Neural progenitor cell (in vitro differentiated cells): ENCODE measurements at regions not wholly inside any gene's neighbourhood (a gene's known extent, or its start where the extent isn't known, plus 50 kb on each side); places are given as distances from the start of the nearest gene placed in this dataset.

ENCODE experiments used
- DNase-seq: peaks from one replicate; pipeline ENCODE4 v3.0.0-alpha.2; 2016; ENCODE audit warnings: low spot score
- H2AFZ ChIP-seq: fragments of 200-600 bp; sonication (generic); replicated peaks from 2 replicates; pipeline ENCODE4 v1.6.1; 2016; ENCODE audit warnings: antibody characterized with exemption
- H3F3A ChIP-seq: fragments of 200-600 bp; sonication (generic); 2 replicates; pipeline ENCODE4 v1.6.1; 2016; ENCODE audit warnings: antibody characterized with exemption, low read depth
- H3K27ac ChIP-seq: fragments of 200-600 bp; sonication (generic); 2 replicates; pipeline ENCODE4 v1.5.1; 2016; ENCODE audit warnings: mild to moderate bottlenecking
- H3K27me3 ChIP-seq: fragments of 200-600 bp; sonication (generic); 2 replicates; pipeline ENCODE4 v1.6.1; 2016; ENCODE audit warnings: mild to moderate bottlenecking, moderate library complexity
- H3K36me3 ChIP-seq: fragments of 200-600 bp; sonication (generic); 2 replicates; pipeline ENCODE4 v1.5.1; 2016
- H3K4me1 ChIP-seq: fragments of 200-600 bp; sonication (generic); 2 replicates; pipeline ENCODE4 v1.6.1; 2016; ENCODE audit warnings: mixed run types
- H3K4me2 ChIP-seq: fragments of 200-600 bp; sonication (generic); 2 replicates; pipeline ENCODE4 v1.6.1; 2016
- H3K4me3 ChIP-seq: fragments of 200-600 bp; sonication (generic); 2 replicates; pipeline ENCODE4 v1.5.1; 2016
- H3K79me2 ChIP-seq: fragments of 200-600 bp; sonication (generic); 2 replicates; pipeline ENCODE4 v1.6.1; 2016; ENCODE audit warnings: low read depth
- H3K9ac ChIP-seq: fragments of 200-600 bp; sonication (generic); 2 replicates; pipeline ENCODE4 v1.6.1; 2016
- H3K9me3 ChIP-seq: fragments of 200-600 bp; sonication (generic); 2 replicates; pipeline ENCODE4 v1.5.1; 2016; ENCODE audit warnings: low read depth
- H4K20me1 ChIP-seq: fragments of 200-600 bp; sonication (generic); 2 replicates; pipeline ENCODE4 v1.6.1; 2016; ENCODE audit warnings: low read depth
- H3K27ac Mint-ChIP-seq: 3 replicates; pipeline ENCODE4 v1.8.0; 2021; ENCODE audit warnings: mixed read lengths
- H3K27me3 Mint-ChIP-seq: 2 replicates; pipeline ENCODE4 v1.8.0; 2022; ENCODE audit warnings: low read depth, mild to moderate bottlenecking, inconsistent platforms, moderate library complexity, mixed read lengths; ENCODE audit not compliant: insufficient read depth
- H3K36me3 Mint-ChIP-seq: 3 replicates; pipeline ENCODE4 v1.8.0; 2021; ENCODE audit warnings: mixed read lengths
- H3K4me1 Mint-ChIP-seq: 3 replicates; pipeline ENCODE4 v1.8.0; 2021; ENCODE audit warnings: mixed read lengths
- H3K4me3 Mint-ChIP-seq: 3 replicates; pipeline ENCODE4 v1.8.0; 2021; ENCODE audit warnings: mild to moderate bottlenecking, moderate library complexity, mixed read lengths
- H3K9me3 Mint-ChIP-seq: 3 replicates; pipeline ENCODE4 v1.8.0; 2020; ENCODE audit warnings: mixed read lengths
- CTCF ChIP-seq: fragments of 200-600 bp; sonication (generic); IDR thresholded peaks from 2 replicates; pipeline ENCODE4 v1.5.1; 2017; ENCODE audit warnings: antibody characterized with exemption, mild to moderate bottlenecking
- EZH2 ChIP-seq: fragments of 200-600 bp; sonication (generic); IDR thresholded peaks from 2 replicates; pipeline ENCODE4 v1.6.1; 2017; ENCODE audit warnings: antibody characterized with exemption, mild to moderate bottlenecking, moderate library complexity
- EZH2phosphoT487 ChIP-seq: fragments of 200-600 bp; sonication (generic); IDR thresholded peaks from 2 replicates; pipeline ENCODE4 v1.6.1; 2017; ENCODE audit warnings: antibody characterized with exemption

DNA sequence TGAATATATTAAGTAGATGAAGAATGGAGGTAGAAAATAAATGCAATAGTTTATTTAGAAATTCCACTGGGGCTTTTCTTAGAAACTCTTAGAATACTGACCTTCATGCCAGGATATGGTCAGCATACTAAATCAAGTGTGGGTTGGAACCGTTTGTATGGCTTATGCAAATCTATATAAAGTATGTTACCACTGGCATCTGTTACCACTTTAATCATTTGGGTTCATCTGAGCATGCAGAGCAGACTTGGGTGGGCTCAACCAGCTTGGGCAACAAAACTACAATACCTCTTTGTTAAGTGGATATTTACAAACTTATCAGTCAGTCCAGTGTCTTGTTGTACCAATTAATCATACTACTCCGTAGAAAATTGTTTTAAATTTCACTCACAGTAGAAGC lies 125.8 kb downstream of the CRPPA start:
- no peak overlapping the region for H3K4me3 ChIP-seq
- H3K4me3 Mint-ChIP-seq: no peak overlapping the region
- H3K36me3 Mint-ChIP-seq: no peaks in the 10 kb centered on the region
- no peaks in the 10 kb centered on the region for H3K79me2 ChIP-seq
- TF ChIP-seq EZH2phosphoT487: no peak
- no peak overlapping the region for H3K9ac ChIP-seq
- H3K27me3 ChIP-seq: no peaks in the 10 kb centered on the region
- H3K27me3 Mint-ChIP-seq: no peaks in the 10 kb centered on the region
- no peak overlapping the region for H2AFZ ChIP-seq
- no peaks in the 10 kb centered on the region for H3K4me1 ChIP-seq
- H3K36me3 ChIP-seq: no peaks in the 10 kb centered on the region
- H3K9me3 Mint-ChIP-seq: no peaks in the 10 kb centered on the region
- H4K20me1 ChIP-seq: no peaks in the 10 kb centered on the region
- H3K9me3 ChIP-seq: no peaks in the 10 kb centered on the region
- H3K4me2 ChIP-seq: no peak overlapping the region
- no peaks in the 10 kb centered on the region for H3K4me1 Mint-ChIP-seq
- no peaks in the 10 kb centered on the region for H3F3A ChIP-seq
- H3K27ac ChIP-seq: no peak overlapping the region
- DNase-seq: no peak
- no peak overlapping the region for H3K27ac Mint-ChIP-seq

DNA sequence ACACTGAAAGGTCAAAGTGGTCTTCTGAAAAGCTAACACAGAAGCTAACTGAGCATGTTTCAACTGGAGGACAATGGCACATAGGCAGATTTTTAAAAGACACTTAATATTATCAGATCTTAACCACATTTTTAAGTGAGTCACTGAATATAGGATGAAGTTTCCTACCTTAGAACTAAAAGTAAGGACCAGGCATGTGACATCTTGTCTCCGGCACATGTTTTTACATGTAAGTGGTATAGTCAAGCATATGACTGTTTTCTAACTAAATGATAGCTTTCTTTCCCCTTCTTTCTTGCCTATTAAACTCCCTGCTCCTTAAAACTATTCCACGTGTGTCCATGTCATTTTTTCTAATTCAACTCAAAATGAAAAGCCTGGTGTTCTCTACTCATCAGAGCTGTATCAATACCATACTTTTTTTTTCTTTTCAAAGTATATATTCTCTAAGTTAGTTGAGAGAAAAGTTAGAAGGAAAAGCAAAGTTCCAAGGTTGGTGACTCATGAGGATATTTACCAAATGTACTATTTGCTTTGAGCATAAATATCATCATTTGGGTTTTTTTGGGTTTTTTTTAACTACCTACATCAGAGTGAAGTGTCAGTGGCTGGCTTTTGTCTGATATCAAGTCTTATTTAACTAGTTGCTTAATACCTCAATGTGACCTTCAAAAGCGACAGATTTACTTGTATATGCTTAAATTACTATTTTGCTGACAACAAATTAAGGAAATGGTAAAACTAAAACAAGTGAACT lies 127.5 kb downstream of the CRPPA start:
- no peaks in the 10 kb centered on the region for H3F3A ChIP-seq
- no peaks in the 10 kb centered on the region for H3K9me3 ChIP-seq
- no peaks in the 10 kb centered on the region for H3K36me3 ChIP-seq
- no peak for DNase-seq
- Mint-ChIP-seq H3K36me3 (no peaks in the 10 kb centered on the region), H3K27me3 (no peaks in the 10 kb centered on the region), H3K4me3 (no peak overlapping the region), H3K27ac (no peak overlapping the region), H3K9me3 (no peaks in the 10 kb centered on the region), H3K4me1 (no peaks in the 10 kb centered on the region)
- H4K20me1 ChIP-seq: no peaks in the 10 kb centered on the region
- no peak overlapping the region for H2AFZ ChIP-seq
- no peaks in the 10 kb centered on the region for H3K27me3 ChIP-seq
- H3K4me2 ChIP-seq: no peak overlapping the region
- H3K4me3 ChIP-seq: no peak overlapping the region
- H3K79me2 ChIP-seq: no peaks in the 10 kb centered on the region
- TF ChIP-seq EZH2 (no peak), EZH2phosphoT487 (no peak), CTCF (no peak)
- no peaks in the 10 kb centered on the region for H3K4me1 ChIP-seq
- H3K27ac ChIP-seq: no peak overlapping the region
- no peak overlapping the region for H3K9ac ChIP-seq

- Histone ChIP-seq H4K20me1 (no peaks in the 10 kb centered on the region), H3K79me2 (no peaks in the 10 kb centered on the region), H3K27ac (no peak overlapping the region), H3K4me2 (no peak overlapping the region), H2AFZ (no peak overlapping the region), H3K27me3 (no peaks in the 10 kb centered on the region), H3K4me3 (no peak overlapping the region), H3K36me3 (no peaks in the 10 kb centered on the region), H3K4me1 (no peaks in the 10 kb centered on the region), H3K9ac (no peak overlapping the region), H3K9me3 (no peaks in the 10 kb centered on the region), H3F3A (no peaks in the 10 kb centered on the region)
- H3K4me1 Mint-ChIP-seq: no peaks in the 10 kb centered on the region
- no peak overlapping the region for H3K27ac Mint-ChIP-seq
- H3K9me3 Mint-ChIP-seq: no peaks in the 10 kb centered on the region
- no peaks in the 10 kb centered on the region for H3K27me3 Mint-ChIP-seq
- no peak overlapping the region for H3K4me3 Mint-ChIP-seq
- DNase-seq: no peak
- no peaks in the 10 kb centered on the region for H3K36me3 Mint-ChIP-seq
- TF ChIP-seq EZH2phosphoT487 (no peak), EZH2 (no peak), CTCF (no peak)
Measured at GRCh38 chr7:16284581-16284980, 136.8 kb downstream of the CRPPA start.

DNA sequence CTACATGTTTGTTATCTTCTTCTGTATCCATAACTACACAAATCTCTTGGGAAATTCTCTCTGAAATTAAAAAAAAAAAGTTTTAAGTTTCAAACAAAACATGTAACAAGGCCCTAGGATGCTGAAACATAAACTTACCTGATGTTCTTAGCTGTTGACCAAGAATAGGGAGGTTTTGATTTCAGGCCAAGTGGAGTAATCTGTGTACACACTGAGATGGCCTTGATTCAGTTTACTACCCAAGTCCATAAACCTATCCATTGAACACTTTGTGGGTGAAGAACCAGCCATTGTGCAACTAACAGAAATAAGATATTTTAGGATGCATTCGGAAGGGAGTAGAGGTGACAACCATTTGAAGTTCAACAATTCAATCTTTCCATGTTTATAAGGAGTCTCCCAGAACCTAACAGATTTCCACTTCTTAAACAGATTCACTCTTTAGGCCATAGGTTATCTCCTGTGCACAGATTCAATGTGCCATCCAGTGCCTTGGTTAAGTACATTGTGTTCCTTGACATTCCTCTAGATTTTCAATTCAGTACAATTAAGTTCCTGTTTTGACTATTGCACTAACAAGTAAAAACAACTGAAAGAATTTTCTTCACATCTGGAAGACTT lies 143.1 kb downstream of the CRPPA start:
- H3K36me3 Mint-ChIP-seq: no peaks in the 10 kb centered on the region
- TF ChIP-seq EZH2: no peak
- no peak for TF ChIP-seq EZH2phosphoT487
- TF ChIP-seq CTCF: no peak
- peaks cover 2% of the 10 kb centered on the region for H3K27me3 Mint-ChIP-seq
- no peaks in the 10 kb centered on the region for H3K9me3 Mint-ChIP-seq
- no peaks in the 10 kb centered on the region for H3K79me2 ChIP-seq
- H3K27ac Mint-ChIP-seq: no peak overlapping the region
- DNase-seq: no peak
- H3K27ac ChIP-seq: no peak overlapping the region
- H2AFZ ChIP-seq: no peak overlapping the region
- no peak overlapping the region for H3K4me3 ChIP-seq
- H3K4me3 Mint-ChIP-seq: no peak overlapping the region
- no peak overlapping the region for H3K4me2 ChIP-seq
- H3K4me1 ChIP-seq: no peaks in the 10 kb centered on the region
- H3K36me3 ChIP-seq: no peaks in the 10 kb centered on the region
- no peaks in the 10 kb centered on the region for H3K27me3 ChIP-seq
- no peaks in the 10 kb centered on the region for H4K20me1 ChIP-seq
- H3K9me3 ChIP-seq: no peaks in the 10 kb centered on the region
- no peak overlapping the region for H3K9ac ChIP-seq
- H3F3A ChIP-seq: no peaks in the 10 kb centered on the region
- H3K4me1 Mint-ChIP-seq: no peaks in the 10 kb centered on the region
